Fibroblast of the aortic adventitia (primary cell): ENCODE measurements at regions not wholly inside any gene's neighbourhood (a gene's known extent, or its start where the extent isn't known, plus 50 kb on each side); places are given as distances from the start of the nearest gene placed in this dataset.
A peak's percentile ranks its signal among the peaks of the same experiment; 100 is the strongest.

Experiments used
- DNase-seq: peaks from one replicate; pipeline ENCODE4 v3.0.0-alpha.2; 2010; ENCODE audit warnings: low read depth
- H3K4me3 ChIP-seq: 2 replicates; pipeline ENCODE4 v1.5.1; 2011; ENCODE audit warnings: low read depth, mild to moderate bottlenecking, control low read depth, low read length, moderate library complexity
- CTCF ChIP-seq: IDR thresholded peaks from 2 replicates; pipeline ENCODE4 v1.5.1; 2011; ENCODE audit warnings: mild to moderate bottlenecking, low read length, control low read depth, inconsistent platforms; ENCODE audit not compliant: insufficient read depth

GRCh38 chr9:90539286-90539685 lies 103.3 kb downstream of the DIRAS2 start:
- DNase-seq = no peak
- TF ChIP-seq CTCF = no peak
- H3K4me3 ChIP-seq = no peak overlapping the region

DNA sequence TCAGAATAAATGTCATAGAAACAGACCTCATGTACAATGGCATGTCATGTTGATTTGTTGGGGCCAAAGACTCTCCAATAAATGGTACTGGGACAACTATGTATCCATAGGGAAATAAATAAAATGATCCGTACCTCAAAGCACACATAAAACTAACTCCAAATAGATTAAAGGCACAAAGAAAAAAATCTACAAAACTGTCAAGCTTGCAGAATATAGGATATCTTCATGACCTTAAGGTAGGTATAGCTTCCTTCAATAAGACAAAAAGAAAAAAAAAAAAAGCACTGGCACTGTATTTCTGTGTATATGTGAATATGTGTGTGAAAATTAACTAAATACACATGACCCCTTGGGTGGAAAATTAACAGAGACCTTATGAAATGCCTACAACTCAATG lies 101.9 kb downstream of the DIRAS2 start:
- no peak overlapping the region for H3K4me3 ChIP-seq
- no peak for DNase-seq
- no peak for TF ChIP-seq CTCF

DNA sequence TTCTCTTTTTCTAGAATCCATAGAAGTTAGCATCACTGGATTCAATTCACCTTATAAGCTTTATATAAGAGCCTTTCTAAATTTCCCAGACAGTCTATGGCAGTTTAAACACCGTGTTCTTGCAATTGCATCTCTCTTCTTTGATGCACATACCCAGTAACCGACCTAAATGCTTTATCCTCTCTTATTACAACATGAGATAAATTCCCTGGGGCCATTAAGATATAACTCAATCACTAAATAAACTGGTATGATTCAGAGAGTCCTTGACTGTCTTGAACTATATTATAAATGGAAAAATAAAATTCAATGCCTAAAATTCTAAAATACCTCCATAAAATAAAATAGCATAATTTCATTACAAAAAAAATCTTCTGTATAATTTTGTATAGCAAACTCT lies 98.1 kb downstream of the DIRAS2 start:
- TF ChIP-seq CTCF = no peak
- no peak overlapping the region for H3K4me3 ChIP-seq
- no peak for DNase-seq

DNA sequence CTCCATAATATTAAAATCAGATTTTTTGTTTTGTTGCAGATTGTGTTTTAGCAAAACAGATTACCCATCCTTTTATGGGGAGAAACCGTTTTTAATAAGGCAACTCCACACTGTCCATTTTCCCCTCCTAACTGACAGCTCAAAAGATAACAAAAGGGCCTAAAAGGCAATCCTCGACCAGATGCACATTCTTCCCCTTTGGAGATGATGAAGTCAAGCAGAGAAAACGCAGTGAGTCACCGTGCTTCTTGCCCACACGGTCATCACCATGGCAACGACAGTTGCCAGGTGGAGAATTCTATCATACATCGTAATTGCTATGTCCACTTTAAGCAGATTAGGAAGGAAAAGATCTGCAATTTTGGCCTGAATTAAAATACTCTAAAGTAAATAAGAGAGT lies 96.4 kb downstream of the DIRAS2 start:
- DNase-seq = peak; percentile 18
- TF ChIP-seq CTCF = no peak
- no peak overlapping the region for H3K4me3 ChIP-seq

DNA sequence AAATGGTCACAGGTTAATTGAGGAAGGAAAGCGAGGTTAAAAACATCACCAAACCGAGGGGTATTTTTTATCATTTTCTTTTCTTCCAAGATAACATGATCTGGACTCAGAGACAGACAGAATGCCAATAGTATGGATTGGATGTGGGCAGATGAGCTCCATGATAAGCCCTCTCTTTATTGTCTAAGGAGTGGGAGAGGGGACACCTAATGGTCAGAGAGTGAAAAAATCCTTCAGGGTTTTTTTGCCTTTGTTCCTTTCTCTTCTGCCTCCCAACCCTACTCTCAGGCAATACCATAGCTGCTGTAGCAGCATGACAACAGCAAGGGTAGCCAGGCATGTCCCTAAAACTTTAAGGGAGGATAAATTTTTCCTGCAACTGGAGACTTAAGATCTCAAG lies 94.7 kb downstream of the DIRAS2 start:
- no peak for DNase-seq
- no peak for TF ChIP-seq CTCF
- H3K4me3 ChIP-seq = no peak overlapping the region

DNA sequence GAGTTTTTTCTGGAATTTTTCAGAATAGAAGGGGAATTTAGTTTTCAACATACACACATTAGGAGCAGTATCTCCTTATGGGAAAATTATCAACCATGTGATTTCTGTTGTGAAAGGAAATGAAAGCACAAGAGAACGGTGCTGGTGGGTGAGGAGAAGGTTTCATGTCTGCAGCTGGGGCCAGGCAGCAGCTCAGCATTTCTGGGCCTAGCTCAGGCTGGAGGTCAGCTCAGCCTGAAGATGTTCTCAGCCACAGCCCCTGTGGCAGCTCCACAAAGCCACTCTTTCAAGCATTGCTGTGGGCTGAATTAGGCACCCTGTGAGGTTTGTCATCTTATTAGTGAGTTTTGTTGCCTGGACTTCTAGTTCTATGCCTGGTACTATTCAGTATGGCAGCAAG lies 90.3 kb downstream of the DIRAS2 start:
- DNase-seq = no peak
- no peak overlapping the region for H3K4me3 ChIP-seq
- no peak for TF ChIP-seq CTCF

DNA sequence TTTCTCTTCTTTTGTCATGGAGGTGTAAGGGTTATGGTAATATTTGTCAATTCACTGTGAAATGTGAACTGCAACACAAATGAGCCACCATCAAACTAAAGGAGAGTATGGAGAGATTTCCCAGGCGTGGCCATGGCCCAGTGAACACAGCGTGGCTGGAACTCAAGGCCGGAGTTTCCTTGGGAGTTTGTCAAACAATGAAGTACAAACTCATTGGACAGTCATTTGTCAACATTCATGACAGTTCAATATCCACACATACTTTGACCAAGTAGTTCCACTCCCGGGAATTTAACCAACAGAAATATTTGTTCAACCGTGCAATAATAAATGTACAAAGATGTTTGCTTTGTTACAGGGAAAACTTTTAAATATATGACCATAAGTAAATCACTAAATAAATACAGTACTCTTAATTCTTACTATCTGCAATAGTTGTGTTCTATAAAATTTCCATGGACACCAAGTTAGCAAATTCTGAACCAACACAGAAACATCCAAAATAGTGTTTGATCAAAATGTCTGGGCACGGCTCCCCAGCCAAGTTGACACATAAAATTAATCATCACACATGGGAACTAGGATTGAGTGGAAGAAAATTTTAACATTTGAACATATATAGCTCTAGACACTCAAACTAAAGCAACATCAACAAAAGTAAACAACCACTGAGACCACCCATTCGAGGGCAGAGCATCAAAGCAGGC lies 87.1 kb downstream of the DIRAS2 start:
- no peak for TF ChIP-seq CTCF
- no peak for DNase-seq
- H3K4me3 ChIP-seq = no peak overlapping the region
